Spinal cord (tissue), 9 donors: ENCODE measurements at regions not wholly inside any gene's neighbourhood (a gene's known extent, or its start where the extent isn't known, plus 50 kb on each side); places are given as distances from the start of the nearest gene placed in this dataset.
"Not testable (repeated sequence)": the region's sequence is repeated elsewhere in the genome, so short reads cannot be mapped to it uniquely, and the experiment has no call there.

Source experiments
- DNase-seq, 6 donors: peaks; one replicate each; pipeline versions ENCODE4 v3.0.0 to v3.0.0-alpha.2; 2013 to 2015; ENCODE audit warnings: low spot score in 6 of 6, low read depth in 4 of 6
- H3K27ac ChIP-seq: one replicate; pipeline ENCODE4 v1.5.1; 2013; ENCODE audit warnings: low read depth, low read length, control low read depth
- H3K27me3 ChIP-seq: one replicate; pipeline ENCODE4 v1.6.1; 2013; ENCODE audit warnings: low read length; ENCODE audit not compliant: control insufficient read depth, insufficient read depth
- H3K36me3 ChIP-seq: one replicate; pipeline ENCODE4 v1.6.1; 2013; ENCODE audit warnings: low read length; ENCODE audit not compliant: control insufficient read depth, insufficient read depth
- H3K4me1 ChIP-seq: one replicate; pipeline ENCODE4 v1.6.1; 2013; ENCODE audit warnings: low read length; ENCODE audit not compliant: control insufficient read depth, insufficient read depth
- H3K4me3 ChIP-seq: one replicate; pipeline ENCODE4 v1.5.1; 2013; ENCODE audit warnings: low read depth, low read length, control low read depth
- H3K9me3 ChIP-seq: one replicate; pipeline ENCODE4 v1.6.1; 2013; ENCODE audit warnings: low read length; ENCODE audit not compliant: control insufficient read depth, insufficient read depth
- WGBS: methylation state at CpG from one replicate; pipeline ENCODE4 v1.1.5; 2013; ENCODE audit warnings: missing lambda C conversion rate; ENCODE audit not compliant: insufficient coverage; 5-methylcytosine and 5-hydroxymethylcytosine counted together
- donor health status: healthy.

DNA sequence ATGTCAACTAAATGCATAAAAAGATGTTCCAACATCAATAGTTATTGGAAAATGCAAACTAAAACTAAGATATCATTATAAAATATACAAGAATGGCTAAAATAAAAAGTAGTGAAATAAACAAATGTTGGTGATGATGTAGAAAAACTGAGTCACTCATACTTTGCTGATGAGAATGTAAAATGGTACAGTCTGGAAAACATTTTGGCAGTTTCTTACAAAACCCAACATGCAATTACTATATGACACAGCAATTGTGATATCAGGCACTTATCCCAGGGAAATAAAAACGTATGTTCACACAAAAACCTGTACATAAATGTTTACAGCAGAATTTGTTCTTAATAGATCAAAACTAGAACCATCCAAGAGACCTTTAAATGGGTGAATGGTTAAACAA lies 182.6 kb downstream of the RTL9 start:
- Histone ChIP-seq H3K36me3 (no peaks in the 10 kb centered on the region), H3K27ac (no peak overlapping the region), H3K27me3 (no peaks in the 10 kb centered on the region), H3K4me3 (no peak overlapping the region), H3K9me3 (peaks cover 2% of the 10 kb centered on the region), H3K4me1 (no peaks in the 10 kb centered on the region)
- no peak for DNase-seq
- no CpG with 5 or more reads among the region's 1 CpG for WGBS

DNA sequence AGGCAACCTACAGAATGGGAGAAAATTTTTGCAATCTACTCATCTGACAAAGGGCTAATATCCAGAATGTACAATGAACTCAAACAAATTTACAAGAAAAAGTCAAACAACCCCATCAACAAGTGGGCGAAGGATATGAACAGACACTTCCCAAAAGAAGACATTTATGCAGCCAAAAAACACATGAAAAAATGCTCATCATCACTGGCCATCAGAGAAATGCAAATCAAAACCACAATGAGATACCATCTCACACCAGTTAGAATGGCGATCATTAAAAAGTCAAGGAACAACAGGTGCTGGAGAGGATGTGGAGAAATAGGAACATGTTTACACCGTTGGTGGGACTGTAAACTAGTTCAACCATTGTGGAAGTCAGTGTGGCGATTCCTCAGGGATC lies 192.2 kb downstream of the RTL9 start:
- no CpG with 5 or more reads among the region's 4 CpGs for WGBS

DNA sequence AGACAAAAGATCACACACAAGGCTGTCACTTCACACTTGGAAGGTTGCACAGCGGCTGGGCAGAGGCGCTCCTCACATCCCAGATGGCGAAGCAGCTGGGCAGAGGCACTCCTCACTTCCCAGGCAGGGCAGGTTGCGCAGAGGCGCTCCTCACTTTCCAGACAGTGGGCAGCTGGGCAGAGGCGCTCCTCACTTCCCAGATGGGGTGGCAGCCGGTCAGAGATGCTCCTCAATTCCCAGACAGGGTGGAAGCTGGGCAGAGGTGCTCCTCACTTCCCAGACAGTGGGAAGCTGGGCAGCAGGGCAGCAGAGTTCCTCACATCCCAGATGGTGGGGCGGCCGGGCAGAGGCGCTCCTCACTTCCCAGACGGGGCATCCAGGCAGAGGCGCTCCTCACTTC lies 199.2 kb downstream of the RTL9 start:
- 89% methylated on average over 12 of the region's 12 CpGs for WGBS
- no peaks in the 10 kb centered on the region for H3K27me3 ChIP-seq
- H3K4me1 ChIP-seq: no peaks in the 10 kb centered on the region
- H3K4me3 ChIP-seq: no peak overlapping the region
- H3K36me3 ChIP-seq: no peaks in the 10 kb centered on the region
- H3K9me3 ChIP-seq: peaks cover 8% of the 10 kb centered on the region
- DNase-seq: no peak
- no peak overlapping the region for H3K27ac ChIP-seq

More for the DNA sequence above, 192.2 kb downstream of the RTL9 start:
- H3K4me1 ChIP-seq, DNase-seq, H3K27ac ChIP-seq, H3K4me3 ChIP-seq, H3K36me3 ChIP-seq, H3K9me3 ChIP-seq, H3K27me3 ChIP-seq: not testable (repeated sequence)

DNA sequence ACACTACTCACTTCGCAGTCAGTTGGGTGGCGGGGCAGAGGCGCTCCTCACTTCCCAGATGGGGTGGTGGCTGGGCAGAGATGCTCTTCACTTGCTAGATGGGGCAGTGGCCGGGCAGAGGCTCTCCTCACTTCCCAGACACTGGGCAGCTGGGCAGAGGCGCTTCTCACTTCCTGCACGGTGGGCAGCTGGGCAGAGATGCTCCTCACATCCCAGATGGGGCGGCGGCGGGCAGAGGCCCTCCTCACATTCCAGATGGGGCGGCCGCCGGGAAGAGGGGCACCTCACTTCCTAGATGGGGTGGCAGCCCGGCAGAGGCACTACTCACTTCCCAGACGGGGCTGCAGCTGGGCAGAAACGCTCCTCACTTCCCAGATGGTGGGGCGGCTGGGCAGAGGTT lies 199.8 kb downstream of the RTL9 start:
- Histone ChIP-seq H3K4me1 (no peaks in the 10 kb centered on the region), H3K27me3 (no peaks in the 10 kb centered on the region), H3K36me3 (no peaks in the 10 kb centered on the region), H3K9me3 (peaks cover 8% of the 10 kb centered on the region), H3K4me3 (no peak overlapping the region), H3K27ac (no peak overlapping the region)
- WGBS: 90% methylated on average over 12 of the region's 16 CpGs
- DNase-seq: no peak

DNA sequence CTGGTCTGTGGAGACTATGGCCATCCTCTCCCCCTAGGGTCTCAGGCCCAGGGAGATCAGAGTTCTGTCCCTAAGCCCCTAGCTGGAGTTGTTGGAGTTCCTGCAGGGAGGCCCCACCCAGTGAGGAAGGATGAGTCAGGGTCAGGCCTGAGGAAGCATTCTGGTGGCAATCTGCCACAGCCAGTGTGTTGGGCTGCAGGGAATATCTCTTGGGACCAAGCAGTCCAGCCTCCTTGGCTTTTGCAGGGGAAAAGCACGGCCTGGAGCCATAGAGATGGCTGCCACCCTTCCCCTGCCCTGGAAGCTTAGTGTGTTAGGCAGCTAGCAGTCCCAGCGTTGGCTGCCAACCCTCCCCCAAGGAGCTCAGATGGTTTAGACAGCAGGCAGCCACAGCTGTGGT lies 202.4 kb downstream of the RTL9 start:
- H3K36me3 ChIP-seq: no peaks in the 10 kb centered on the region
- DNase-seq: no peak
- no peaks in the 10 kb centered on the region for H3K4me1 ChIP-seq
- H3K27ac ChIP-seq: no peak overlapping the region
- no peaks in the 10 kb centered on the region for H3K27me3 ChIP-seq
- WGBS: 66% methylated on average over 2 of the region's 2 CpGs
- peaks cover 8% of the 10 kb centered on the region for H3K9me3 ChIP-seq
- H3K4me3 ChIP-seq: no peak overlapping the region

DNA sequence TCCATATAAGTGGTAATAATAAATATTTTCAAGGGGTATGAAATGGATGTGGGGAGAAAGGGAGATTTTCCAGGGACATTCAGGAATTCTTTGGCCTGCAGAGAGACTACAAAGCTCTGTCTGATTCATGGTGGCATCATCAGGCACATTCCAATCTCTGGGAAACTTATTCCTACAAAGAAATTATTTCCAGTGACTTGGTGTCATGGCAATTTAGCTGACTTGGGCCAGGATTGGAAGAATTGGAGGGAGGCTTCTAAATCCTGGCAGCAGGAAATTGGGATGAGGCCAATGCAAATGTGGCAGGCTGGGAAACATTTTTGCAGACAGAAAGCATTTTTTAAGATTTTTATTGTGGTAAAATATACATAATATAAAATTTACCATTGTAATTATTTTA lies 204.6 kb downstream of the RTL9 start:
- Histone ChIP-seq H3K4me3 (no peak overlapping the region), H3K27ac (no peak overlapping the region), H3K4me1 (no peaks in the 10 kb centered on the region), H3K27me3 (no peaks in the 10 kb centered on the region), H3K36me3 (no peaks in the 10 kb centered on the region), H3K9me3 (peaks cover 1% of the 10 kb centered on the region)
- DNase-seq: peak; percentile 10 to 74 (median 26)

DNA sequence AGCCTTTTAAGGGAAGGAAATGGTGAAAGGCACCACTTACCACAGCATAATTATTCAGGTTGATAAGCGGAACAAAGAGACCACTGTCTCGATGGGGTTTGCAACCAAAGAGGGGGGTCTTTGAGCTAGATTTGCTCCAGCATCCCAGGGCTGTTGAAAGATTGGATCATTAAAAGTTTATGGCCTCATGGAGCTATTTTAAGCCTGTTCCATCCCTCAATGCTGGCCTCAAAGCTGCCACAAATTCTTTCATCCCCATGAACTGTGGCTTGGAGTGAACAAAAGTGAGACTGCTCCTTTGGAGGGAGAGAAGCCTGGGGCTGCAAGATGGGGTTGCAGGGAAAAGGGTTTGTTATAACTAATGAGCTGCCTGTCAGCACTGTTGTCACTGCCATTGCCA lies 209.8 kb downstream of the RTL9 start:
- Histone ChIP-seq H3K4me1 (no peaks in the 10 kb centered on the region), H3K27me3 (peaks cover 2% of the 10 kb centered on the region), H3K9me3 (peaks cover 1% of the 10 kb centered on the region), H3K27ac (no peak overlapping the region), H3K4me3 (no peak overlapping the region), H3K36me3 (no peaks in the 10 kb centered on the region)
- DNase-seq: peak in 2 of 6 donors; percentile 30 to 37
- WGBS: no CpG with 5 or more reads among the region's 2 CpGs

- WGBS: no CpG with 5 or more reads among the region's 1 CpG
- H3K4me3 ChIP-seq: no peak overlapping the region
- H3K4me1 ChIP-seq: no peaks in the 10 kb centered on the region
- no peaks in the 10 kb centered on the region for H3K36me3 ChIP-seq
- no peak overlapping the region for H3K27ac ChIP-seq
- peaks cover 1% of the 10 kb centered on the region for H3K9me3 ChIP-seq
- peaks cover 2% of the 10 kb centered on the region for H3K27me3 ChIP-seq
- DNase-seq: no peak
Observed at GRCh38 chrX:110569506-110569905, 210.9 kb downstream of the RTL9 start.

DNA sequence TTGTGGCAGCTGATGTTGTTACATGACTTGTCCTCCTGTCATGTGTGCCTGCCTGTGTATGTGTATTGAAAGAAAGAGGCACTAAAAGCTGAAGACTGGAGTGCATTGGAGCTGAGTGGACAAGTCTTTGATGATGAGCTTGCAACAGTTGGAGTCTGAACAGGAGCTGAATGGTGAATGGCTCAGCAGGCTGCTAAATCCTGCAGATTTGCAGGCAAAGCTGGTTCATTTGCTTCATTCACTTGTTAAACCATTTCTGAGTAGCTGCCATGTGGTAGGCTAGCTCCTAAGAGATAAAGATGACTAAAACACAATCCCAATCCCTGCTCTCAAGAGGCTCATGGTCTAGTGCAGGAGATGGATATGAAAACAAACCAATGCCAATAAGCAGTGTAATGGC lies 217.3 kb downstream of the CHRDL1 start:
- H3K9me3 ChIP-seq: no peaks in the 10 kb centered on the region
- H3K4me1 ChIP-seq: no peaks in the 10 kb centered on the region
- peak in 2 of 6 donors; percentile 4 to 5 for DNase-seq
- no peaks in the 10 kb centered on the region for H3K27me3 ChIP-seq
- H3K36me3 ChIP-seq: no peaks in the 10 kb centered on the region
- no peak overlapping the region for H3K4me3 ChIP-seq
- no peak overlapping the region for H3K27ac ChIP-seq

DNA sequence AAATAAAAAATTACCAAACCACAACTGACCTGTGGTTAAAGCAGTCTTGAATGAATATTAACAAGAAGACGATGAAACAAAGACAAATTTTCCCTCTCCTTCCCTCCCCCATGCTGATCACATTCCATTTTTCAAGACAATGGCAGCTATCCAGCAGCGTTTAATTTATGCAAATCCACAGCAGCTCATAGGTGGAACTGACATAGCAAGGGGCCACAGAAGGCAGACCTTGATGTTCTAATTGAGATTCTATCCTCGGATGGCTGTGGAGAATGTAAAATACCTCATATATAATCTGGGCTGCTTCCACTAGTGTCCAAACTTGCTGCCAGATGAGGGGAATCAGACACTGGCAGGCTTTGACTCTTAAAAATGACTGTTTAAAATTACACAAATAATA lies 211.5 kb downstream of the CHRDL1 start:
- no peak overlapping the region for H3K4me3 ChIP-seq
- H3K27me3 ChIP-seq: no peaks in the 10 kb centered on the region
- H3K27ac ChIP-seq: no peak overlapping the region
- H3K9me3 ChIP-seq: no peaks in the 10 kb centered on the region
- WGBS: no CpG with 5 or more reads among the region's 3 CpGs
- DNase-seq: peak in 2 of 6 donors; percentile 14 to 63
- no peaks in the 10 kb centered on the region for H3K36me3 ChIP-seq
- no peaks in the 10 kb centered on the region for H3K4me1 ChIP-seq
